IPS DF 6.9 (cell line): ENCODE measurements at regions not wholly inside any gene's neighbourhood (a gene's known extent, or its start where the extent isn't known, plus 50 kb on each side); places are given as distances from the start of the nearest gene placed in this dataset.

ENCODE experiments used
- DNase-seq: peaks from one replicate; pipeline ENCODE4 v3.0.0-alpha.2; 2013; ENCODE audit warnings: low read depth, low spot score
- H3K27ac ChIP-seq: one replicate; pipeline ENCODE4 v1.5.1; 2013; ENCODE audit warnings: low read length, control low read depth
- H3K27me3 ChIP-seq: 2 replicates; pipeline ENCODE4 v1.6.1; 2013; ENCODE audit warnings: mild to moderate bottlenecking, low read length; ENCODE audit not compliant: control insufficient read depth, insufficient read depth
- H3K36me3 ChIP-seq: 2 replicates; pipeline ENCODE4 v1.6.1; 2013; ENCODE audit warnings: low read length; ENCODE audit not compliant: control insufficient read depth, insufficient read depth
- H3K4me1 ChIP-seq: 2 replicates; pipeline ENCODE4 v1.6.1; 2013; ENCODE audit warnings: low read length; ENCODE audit not compliant: control insufficient read depth, insufficient read depth
- H3K4me3 ChIP-seq: 2 replicates; pipeline ENCODE4 v1.5.1; 2013; ENCODE audit warnings: mild to moderate bottlenecking, low read length
- H3K9me3 ChIP-seq: 2 replicates; pipeline ENCODE4 v1.6.1; 2013; ENCODE audit warnings: low read length, inconsistent platforms; ENCODE audit not compliant: control insufficient read depth, insufficient read depth
- WGBS: extraction: QIAGEN DNeasy Blood & Tissue Kit; methylation state at CpG from one replicate; pipeline ENCODE4 v1.1.7; 2013; ENCODE audit warnings: mixed read lengths, missing lambda C conversion rate; ENCODE audit not compliant: insufficient read length, insufficient coverage; 5-methylcytosine and 5-hydroxymethylcytosine counted together

GRCh38 chr12:92544322-92544721 lies 158.5 kb upstream of the PLEKHG7 start:
- no CpG with 5 or more reads among the region's 6 CpGs for WGBS
- Histone ChIP-seq H3K27me3 (no peaks in the 10 kb centered on the region), H3K4me1 (peaks cover 5% of the 10 kb centered on the region; the same call in 1 of the 2 replicates), H3K9me3 (no peaks in the 10 kb centered on the region), H3K36me3 (no peaks in the 10 kb centered on the region), H3K4me3 (no peak overlapping the region), H3K27ac (no peak overlapping the region)
- DNase-seq, result no peak

DNA sequence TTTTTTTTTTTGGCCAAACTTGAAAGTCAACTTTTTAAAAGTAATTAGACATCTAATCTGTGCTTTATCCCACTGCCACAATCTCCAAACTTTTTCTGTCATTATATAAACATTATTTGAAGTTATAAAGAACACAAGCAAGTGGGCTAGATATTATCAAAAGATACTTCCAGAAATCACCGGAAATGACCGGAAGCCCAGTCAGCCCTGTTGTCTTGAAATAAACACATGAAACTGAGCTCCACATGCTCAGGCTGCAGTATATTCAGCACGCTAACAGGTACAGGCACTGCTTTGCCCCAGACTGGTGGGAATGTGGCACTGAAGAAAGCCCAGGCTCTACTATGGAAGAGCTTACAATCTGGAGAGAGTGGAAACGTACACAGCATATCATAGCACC lies 158.9 kb upstream of the PLEKHG7 start:
- Histone ChIP-seq H3K4me1 (peaks cover 5% of the 10 kb centered on the region; the same call in 1 of the 2 replicates), H3K36me3 (no peaks in the 10 kb centered on the region), H3K27ac (no peak overlapping the region), H3K4me3 (no peak overlapping the region), H3K9me3 (no peaks in the 10 kb centered on the region), H3K27me3 (no peaks in the 10 kb centered on the region)
- DNase-seq, result no peak
- no CpG with 5 or more reads among the region's 4 CpGs for WGBS

DNA sequence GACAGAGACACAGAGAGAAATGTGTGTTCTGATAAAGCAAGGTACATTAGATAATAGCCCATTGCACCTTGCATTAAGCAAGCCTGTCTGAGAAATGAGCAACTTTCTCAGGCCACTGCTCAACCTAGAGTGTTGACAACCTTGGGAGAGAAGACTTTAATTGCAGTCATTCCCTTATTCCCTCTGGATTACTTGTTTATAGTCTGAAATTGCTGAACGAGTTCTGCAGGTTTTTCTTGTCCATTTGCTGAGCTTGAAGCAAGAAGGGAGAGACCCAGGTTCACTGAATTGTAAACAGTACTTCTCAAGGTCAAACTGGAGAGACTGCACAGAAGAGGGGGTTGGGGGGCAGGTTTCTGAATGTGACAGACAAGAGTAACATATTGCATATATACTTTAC lies 159.4 kb upstream of the PLEKHG7 start:
- no peak for DNase-seq
- Histone ChIP-seq H3K27me3 (no peaks in the 10 kb centered on the region), H3K9me3 (no peaks in the 10 kb centered on the region), H3K36me3 (no peaks in the 10 kb centered on the region), H3K27ac (no peak overlapping the region), H3K4me1 (peaks cover 5% of the 10 kb centered on the region; the same call in 1 of the 2 replicates), H3K4me3 (no peak overlapping the region)
- no CpG with 5 or more reads among the region's 1 CpG for WGBS

- H3K4me1 ChIP-seq, result peaks cover 5% of the 10 kb centered on the region; the same call in 1 of the 2 replicates
- no peak overlapping the region for H3K4me3 ChIP-seq
- DNase-seq, result no peak
- WGBS, result no CpG with 5 or more reads among the region's 2 CpGs
- H3K36me3 ChIP-seq, result no peaks in the 10 kb centered on the region
- no peak overlapping the region for H3K27ac ChIP-seq
- H3K9me3 ChIP-seq, result no peaks in the 10 kb centered on the region
- no peaks in the 10 kb centered on the region for H3K27me3 ChIP-seq
These were observed 161.1 kb upstream of the PLEKHG7 start for GRCh38 chr12:92541731-92542130.

- H3K4me1 ChIP-seq, result peaks cover 5% of the 10 kb centered on the region; the same call in 1 of the 2 replicates
- no peak overlapping the region for H3K27ac ChIP-seq
- WGBS, result no CpG with 5 or more reads among the region's 3 CpGs
- DNase-seq, result no peak
- no peaks in the 10 kb centered on the region for H3K27me3 ChIP-seq
- H3K36me3 ChIP-seq, result no peaks in the 10 kb centered on the region
- no peaks in the 10 kb centered on the region for H3K9me3 ChIP-seq
- H3K4me3 ChIP-seq, result no peak overlapping the region
These were observed 161.9 kb upstream of the PLEKHG7 start for GRCh38 chr12:92540782-92541423.

- Histone ChIP-seq H3K4me1 (peaks cover 5% of the 10 kb centered on the region; the same call in 1 of the 2 replicates), H3K27ac (no peak overlapping the region), H3K9me3 (no peaks in the 10 kb centered on the region), H3K27me3 (no peaks in the 10 kb centered on the region), H3K4me3 (no peak overlapping the region), H3K36me3 (no peaks in the 10 kb centered on the region)
- no CpG with 5 or more reads among the region's 12 CpGs for WGBS
- DNase-seq, result no peak
These were observed 162.6 kb upstream of the PLEKHG7 start for GRCh38 chr12:92539976-92540781.

DNA sequence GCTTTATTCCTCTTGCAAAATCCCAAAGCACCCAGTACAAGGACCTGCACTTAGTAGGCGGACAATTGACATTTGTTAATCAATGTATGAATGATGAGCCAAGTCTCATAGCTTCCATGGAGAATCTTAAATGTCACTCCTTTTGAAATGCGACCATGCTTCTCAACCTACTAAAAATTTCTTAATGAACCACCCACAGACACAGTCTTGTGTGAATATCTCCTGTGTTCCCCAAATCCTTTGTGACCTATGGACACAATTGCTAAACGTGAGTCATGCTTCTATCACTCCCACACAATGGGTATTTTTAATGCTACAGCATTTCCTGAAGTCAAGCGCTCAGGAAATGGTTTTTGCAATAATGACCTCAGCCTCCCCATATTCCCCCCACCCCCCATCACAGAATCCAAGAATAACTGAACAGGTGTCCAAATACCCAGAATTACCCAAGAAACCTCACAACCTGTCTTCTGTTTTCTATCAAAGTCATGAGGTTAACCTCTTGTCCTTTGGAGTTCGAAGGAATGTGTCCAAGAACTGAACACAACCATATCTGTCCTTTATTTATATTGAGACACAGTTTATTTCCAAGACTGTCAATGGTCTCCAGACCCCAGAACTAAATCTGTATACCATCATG lies 163.6 kb upstream of the PLEKHG7 start:
- no CpG with 5 or more reads among the region's 5 CpGs for WGBS
- DNase-seq, result no peak
- Histone ChIP-seq H3K4me1 (peaks cover 5% of the 10 kb centered on the region; the same call in 1 of the 2 replicates), H3K36me3 (no peaks in the 10 kb centered on the region), H3K27ac (no peak overlapping the region), H3K4me3 (no peak overlapping the region), H3K27me3 (no peaks in the 10 kb centered on the region), H3K9me3 (no peaks in the 10 kb centered on the region)

DNA sequence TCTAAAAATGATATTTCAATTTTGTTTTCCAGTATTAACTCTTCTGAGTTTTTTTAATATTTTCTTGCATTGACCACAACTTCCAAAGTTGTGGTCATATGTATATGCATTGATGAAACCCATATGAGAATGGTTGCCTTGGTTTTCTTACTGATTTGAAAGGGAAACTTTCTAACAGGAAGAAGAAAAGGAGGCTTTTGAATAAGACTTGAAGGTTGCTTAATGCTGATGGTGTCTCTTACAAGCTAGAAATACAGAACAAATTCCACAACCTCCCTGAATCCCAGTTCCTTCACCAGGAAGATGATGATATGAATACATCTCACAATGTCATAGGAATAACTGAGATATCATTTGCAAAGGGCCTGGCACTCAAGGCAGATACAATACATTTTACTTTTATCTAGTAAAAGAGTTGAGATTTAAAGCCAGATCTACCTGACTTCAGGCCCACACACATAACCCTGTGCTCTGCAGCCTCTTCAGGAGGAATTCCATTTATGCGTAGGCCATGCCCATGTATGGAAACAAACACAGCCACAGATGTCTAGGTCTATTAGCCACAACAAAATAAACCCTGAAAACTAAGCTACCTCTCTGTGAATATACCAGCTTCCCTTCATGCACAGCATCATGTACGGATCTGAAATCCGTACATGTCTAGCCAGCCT lies 165.4 kb upstream of the PLEKHG7 start:
- WGBS, result no CpG with 5 or more reads among the region's 3 CpGs
- no peaks in the 10 kb centered on the region for H3K9me3 ChIP-seq
- no peaks in the 10 kb centered on the region for H3K27me3 ChIP-seq
- H3K4me3 ChIP-seq, result no peak overlapping the region
- DNase-seq, result no peak
- H3K27ac ChIP-seq, result no peak overlapping the region
- H3K4me1 ChIP-seq, result peaks cover 5% of the 10 kb centered on the region; the same call in 1 of the 2 replicates
- H3K36me3 ChIP-seq, result no peaks in the 10 kb centered on the region

GRCh38 chr12:92535961-92536360 lies 166.8 kb upstream of the PLEKHG7 start:
- WGBS, result no CpG with 5 or more reads among the region's 3 CpGs
- no peak for DNase-seq
- Histone ChIP-seq H3K4me1 (peaks cover 5% of the 10 kb centered on the region; the same call in 1 of the 2 replicates), H3K9me3 (no peaks in the 10 kb centered on the region), H3K36me3 (no peaks in the 10 kb centered on the region), H3K4me3 (no peak overlapping the region), H3K27ac (no peak overlapping the region), H3K27me3 (no peaks in the 10 kb centered on the region)

DNA sequence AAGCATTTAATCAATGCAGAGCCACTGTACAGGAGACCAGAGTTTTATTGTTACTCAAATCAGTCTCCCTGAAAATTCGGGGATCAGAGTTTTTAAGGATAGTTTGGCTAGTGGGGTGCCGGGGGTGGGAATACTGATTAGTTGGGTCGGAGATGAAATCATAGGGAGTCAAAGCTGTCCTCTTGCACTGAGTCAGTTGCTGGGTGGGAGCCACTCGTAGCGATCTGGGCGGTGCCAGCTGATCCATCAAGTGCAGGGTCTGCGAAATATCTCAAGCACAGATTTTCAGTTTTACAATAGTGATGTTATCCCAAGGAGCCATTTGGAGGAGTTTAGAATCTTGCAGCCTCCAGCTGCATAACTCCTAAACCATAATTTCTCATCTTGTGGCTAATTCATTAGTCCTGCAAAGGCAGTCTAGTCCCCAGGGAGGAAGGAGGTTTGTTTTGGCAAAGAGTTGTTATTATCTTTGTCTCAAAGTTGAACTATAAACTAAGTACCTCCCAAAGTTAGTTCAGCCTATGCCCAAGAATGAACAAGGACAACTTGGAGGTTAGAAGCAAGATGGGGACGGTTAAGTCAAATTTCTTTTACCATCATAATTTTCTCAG lies 169.4 kb upstream of the PLEKHG7 start:
- no CpG with 5 or more reads among the region's 8 CpGs for WGBS
- Histone ChIP-seq H3K36me3 (no peaks in the 10 kb centered on the region), H3K27ac (no peak overlapping the region), H3K4me3 (no peak overlapping the region), H3K4me1 (no peaks in the 10 kb centered on the region), H3K9me3 (no peaks in the 10 kb centered on the region), H3K27me3 (no peaks in the 10 kb centered on the region)
- DNase-seq, result no peak
